Kidney glomerular epithelial cell (primary cell): ENCODE measurements at regions not wholly inside any gene's neighbourhood (a gene's known extent, or its start where the extent isn't known, plus 50 kb on each side); places are given as distances from the start of the nearest gene placed in this dataset.

ENCODE experiments used
- DNase-seq: peaks from one replicate; lab custom pipeline; 2025; lab: John Stamatoyannopoulos, UW

GRCh38 chr15:69712991-69713390 lies 260.4 kb downstream of the RPLP1 start:
- no peak for DNase-seq

DNA sequence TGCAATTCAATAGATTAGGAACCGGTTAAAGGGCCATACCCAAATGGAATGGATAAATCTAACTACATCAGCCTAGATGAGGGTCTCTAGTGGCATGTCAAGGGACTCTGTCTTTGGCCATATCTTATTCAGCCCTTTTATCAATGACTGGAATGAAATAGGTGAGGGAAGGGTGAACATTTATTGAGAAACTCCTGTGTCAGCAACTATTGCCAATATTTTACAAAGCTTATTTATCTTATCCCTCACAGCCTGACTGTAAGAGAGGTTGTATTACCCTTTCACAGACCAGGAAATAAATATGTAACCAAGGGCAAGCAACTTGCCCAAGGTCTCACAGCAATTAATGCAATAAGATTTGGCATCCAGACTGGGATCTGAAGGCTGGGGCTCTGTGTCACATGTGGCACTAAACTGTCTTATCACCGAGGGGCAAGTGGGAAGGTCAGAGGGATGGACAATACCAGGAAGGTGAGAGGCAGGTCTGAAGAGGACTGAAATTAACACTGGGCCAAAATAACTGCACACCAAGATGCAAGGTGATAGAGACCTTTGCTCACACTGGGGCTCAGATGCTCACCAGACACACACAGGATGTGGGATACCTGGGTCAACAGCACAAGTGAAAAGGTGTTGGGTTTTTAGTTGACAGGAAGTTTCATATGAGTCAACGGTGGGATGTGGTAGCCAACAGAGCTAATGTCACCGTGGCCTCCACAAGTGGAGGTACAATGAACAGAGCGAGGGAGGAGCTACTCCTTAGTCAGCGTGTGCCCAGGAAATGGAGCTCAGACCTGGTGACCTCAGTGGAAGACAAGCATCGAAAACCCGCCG lies 261.3 kb downstream of the RPLP1 start:
- DNase-seq = no peak

- no peak for DNase-seq
These were observed 262.6 kb downstream of the RPLP1 start for GRCh38 chr15:69715210-69715609.

GRCh38 chr15:69718436-69718835 lies 265.8 kb downstream of the RPLP1 start:
- DNase-seq = no peak

DNA sequence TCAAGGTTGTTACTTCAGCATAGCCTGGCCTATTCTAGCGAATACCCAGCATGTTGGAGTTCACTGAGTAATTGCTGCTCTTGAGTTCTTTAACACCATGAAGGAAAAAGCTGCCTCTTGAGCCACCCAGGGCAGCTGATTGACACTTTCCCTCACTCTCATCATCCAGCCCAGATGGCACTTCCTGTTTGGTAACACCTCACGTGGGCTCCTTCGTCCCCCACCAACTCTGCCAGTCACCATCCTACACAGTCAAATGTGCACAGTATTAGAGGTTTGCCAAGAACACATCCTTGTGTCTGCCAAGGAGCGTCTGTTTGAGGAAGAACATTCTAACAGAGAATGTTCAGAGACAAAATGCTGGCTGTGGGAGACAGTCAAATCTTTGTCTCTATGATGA lies 266.3 kb downstream of the RPLP1 start:
- no peak for DNase-seq

DNA sequence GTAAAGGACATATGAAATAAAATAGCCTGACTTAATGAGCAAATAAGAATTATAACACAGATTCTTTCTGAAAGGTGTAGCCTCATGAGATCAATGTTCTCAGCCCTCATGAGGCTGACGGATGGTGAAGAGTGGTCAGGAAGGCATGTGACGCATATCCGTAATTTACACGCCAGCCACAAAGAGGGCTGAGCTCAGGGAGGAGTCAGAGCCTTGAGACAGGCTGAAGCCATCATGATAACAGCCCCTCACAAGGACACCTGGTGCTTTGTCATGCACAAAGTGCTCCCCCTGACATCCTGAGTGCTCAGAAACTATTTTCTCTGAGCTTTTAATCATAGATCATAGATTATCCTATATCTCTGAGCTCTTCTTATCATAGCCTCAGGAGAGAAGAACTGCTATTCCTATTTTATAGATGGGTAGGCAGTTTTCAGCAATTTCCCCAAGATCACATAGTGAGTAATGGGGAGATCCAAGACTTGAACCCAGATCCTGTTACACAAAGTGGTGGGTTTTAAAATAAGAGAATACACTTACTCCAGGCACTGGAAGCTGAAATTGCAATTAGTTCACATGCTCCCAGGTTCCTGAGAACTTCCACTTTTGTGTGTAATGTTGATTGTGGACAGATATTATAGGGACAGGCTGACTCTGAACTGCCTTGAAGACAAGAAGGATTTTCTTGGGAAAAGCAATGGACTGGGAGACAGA lies 267.1 kb downstream of the RPLP1 start:
- no peak for DNase-seq

DNA sequence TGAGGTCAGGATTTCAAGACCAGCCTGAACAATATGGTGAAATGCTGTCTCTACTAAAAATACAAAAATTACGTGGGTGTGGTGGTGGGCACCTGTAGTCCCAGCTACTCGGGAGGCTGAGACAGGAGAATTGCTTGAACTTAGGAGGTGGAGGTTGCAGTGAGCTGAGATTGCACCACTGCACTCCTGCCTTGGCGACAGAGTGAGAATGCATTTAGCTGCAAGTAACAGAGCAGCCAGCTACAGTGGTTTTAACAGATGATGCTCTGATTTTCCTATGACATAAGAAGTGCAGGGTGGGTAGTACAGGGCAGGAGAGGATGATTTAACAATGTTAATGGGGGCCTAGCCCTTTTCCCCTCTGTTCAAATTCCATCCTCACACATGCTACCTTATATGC lies 267.9 kb downstream of the RPLP1 start:
- no peak for DNase-seq

DNA sequence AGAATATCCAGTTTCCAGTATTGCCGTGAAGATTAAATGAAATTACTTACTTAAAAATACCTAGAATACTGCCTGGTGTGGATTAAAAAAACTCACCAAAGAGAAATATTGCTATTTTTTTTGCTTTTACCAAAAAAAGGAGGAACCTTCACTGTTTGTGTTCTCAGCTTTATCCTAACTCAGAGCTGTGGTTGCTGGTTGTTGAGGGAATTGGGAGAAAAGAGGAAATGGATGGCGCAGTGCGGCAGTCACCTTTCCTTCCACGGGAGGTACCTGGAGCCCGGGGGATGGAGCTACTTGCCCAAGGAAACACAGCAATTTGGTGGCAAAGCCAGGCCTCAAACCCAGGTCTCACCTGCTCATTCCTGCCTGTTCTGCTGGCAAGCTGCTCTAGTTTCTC lies 270.3 kb downstream of the RPLP1 start:
- no peak for DNase-seq

GRCh38 chr15:69723404-69724096 lies 270.9 kb downstream of the RPLP1 start:
- no peak for DNase-seq

GRCh38 chr15:69724333-69724732 lies 271.7 kb downstream of the RPLP1 start:
- DNase-seq = no peak

DNA sequence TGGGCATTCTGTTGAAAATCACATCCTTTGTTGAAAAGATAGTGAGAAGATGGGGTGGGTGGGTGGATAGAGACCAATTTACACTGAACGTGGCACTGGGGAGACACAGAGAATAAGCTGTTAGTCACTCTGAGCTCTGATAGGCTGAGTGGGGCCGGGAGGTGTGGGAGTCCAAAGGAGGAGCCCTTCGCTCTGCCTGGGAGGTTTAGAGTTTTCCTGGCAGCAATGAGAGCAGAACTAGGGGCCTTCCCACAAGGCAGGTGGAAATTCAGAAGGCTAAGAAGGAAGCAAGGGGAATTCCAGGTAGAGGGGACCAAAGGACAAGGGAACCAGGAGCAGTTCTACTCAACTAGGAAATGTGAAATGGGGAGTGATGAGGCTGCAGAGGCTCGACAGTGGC lies 272.7 kb downstream of the RPLP1 start:
- DNase-seq = no peak

- no peak for DNase-seq
These were observed 273.3 kb downstream of the RPLP1 start for GRCh38 chr15:69725957-69726356.

- no peak for DNase-seq
These were observed 274.7 kb downstream of the RPLP1 start for GRCh38 chr15:69727121-69727924.

GRCh38 chr15:69729167-69729748 lies 276.6 kb downstream of the RPLP1 start:
- no peak for DNase-seq

GRCh38 chr15:69730281-69731080 lies 277.9 kb downstream of the RPLP1 start:
- no peak for DNase-seq

GRCh38 chr15:69731081-69731330 lies 278.4 kb downstream of the RPLP1 start:
- no peak for DNase-seq

DNA sequence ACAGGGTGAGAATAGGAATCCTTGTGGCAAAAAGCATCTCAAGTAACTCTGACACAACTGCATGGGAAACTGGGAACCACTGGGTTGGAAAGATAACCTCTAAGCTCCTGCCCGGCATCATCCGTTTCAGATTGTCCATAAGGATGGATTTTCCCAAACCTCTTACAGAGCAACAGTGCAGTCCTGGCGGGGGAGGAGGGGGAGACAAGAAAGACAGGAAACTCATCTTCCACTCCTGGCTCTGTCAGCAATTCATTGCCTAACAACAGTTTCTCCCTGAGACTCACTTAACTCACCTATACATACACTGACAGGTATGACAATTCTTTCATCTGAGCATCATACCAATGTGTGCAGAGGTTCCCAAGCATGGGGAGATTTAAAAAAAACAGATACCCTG lies 279.0 kb downstream of the RPLP1 start:
- DNase-seq = no peak

DNA sequence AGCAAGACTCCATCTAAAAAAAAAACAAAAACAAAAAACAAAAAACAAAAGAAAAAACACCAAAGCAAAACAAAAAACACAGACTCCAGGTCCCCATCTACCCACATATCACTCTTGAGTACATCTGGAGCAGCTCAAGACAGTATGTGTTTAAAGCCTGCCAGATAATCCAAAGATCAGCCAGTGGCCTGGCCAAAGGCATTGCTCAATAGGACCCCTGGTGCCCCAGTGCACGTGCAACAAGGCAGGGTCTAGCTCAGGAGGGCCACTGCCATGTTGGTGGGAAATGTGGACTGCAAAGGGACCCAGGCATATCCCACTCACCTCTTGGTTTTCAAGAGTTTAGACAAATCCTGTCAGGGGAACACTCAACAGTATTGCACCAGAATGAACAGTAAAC lies 279.5 kb downstream of the RPLP1 start:
- no peak for DNase-seq

DNA sequence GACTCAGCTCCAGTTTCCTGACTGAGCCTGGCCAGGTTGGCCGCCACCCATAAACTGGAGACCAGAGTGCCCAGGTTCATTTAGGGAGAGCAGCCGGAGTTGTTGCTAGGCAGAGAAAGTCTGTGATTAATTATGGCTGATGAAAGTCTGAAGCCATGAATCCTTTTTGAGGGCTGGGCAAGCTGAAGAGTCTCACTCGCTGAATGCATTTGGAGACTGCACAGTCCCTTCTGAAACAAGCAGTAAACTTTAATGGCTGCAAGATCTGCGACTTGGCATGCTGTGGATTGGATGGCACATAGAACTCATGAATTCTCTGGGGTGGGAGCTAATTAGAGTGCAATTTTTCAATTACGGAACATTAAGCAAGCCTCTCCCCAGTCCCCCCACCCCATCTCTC lies 282.1 kb downstream of the RPLP1 start:
- DNase-seq = no peak

DNA sequence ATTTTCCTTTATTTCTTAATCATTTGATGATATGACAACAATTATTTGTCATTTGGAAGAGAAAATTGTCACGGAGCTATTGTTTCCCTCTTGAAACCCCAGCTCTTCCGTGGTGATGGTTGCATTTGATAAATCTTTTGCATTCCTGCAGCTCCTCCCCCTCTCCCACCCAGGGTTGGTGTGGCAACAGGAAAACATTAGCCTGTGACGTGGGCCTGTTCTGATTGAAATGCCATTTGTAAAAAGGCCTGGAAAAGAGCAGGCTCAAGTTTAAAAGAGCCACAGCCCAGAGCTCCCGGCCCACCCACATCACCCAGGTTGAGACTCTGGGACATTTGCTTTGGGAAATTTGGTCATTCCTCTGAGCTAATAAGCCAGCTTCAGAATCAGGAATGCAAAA lies 282.5 kb downstream of the RPLP1 start:
- DNase-seq = peak; percentile 23

GRCh38 chr15:69736161-69736560 lies 283.5 kb downstream of the RPLP1 start:
- no peak for DNase-seq
